Ovary (tissue), 7 donors: ENCODE measurements at regions not wholly inside any gene's neighbourhood (a gene's known extent, or its start where the extent isn't known, plus 50 kb on each side); places are given as distances from the start of the nearest gene placed in this dataset.

Experiments
- DNase-seq, 5 donors: peaks; one replicate each; pipeline ENCODE4 v3.0.0-alpha.2; 2019 to 2020
- H3K27ac ChIP-seq, 2 donors: fragments of 200-600 bp; one replicate each; pipeline versions ENCODE4 v1.5.1 to v1.8.0; 2019 to 2022
- H3K27me3 ChIP-seq: fragments of 200-600 bp; one replicate; pipeline ENCODE4 v1.8.0; 2022
- H3K36me3 ChIP-seq: fragments of 200-600 bp; sonication (generic); one replicate; pipeline ENCODE4 v1.5.1; 2019
- H3K4me1 ChIP-seq: one replicate; pipeline ENCODE4 v1.8.1; 2013; ENCODE audit warnings: mild to moderate bottlenecking, moderate library complexity; ENCODE audit not compliant: insufficient read depth
- H3K4me3 ChIP-seq: fragments of 200-600 bp; sonication (generic); one replicate; pipeline ENCODE4 v1.5.1; 2017
- H3K9me3 ChIP-seq, 2 donors: fragments of 200-600 bp in 1 of 2; sonication (generic) in 1 of 2; one replicate each; pipeline versions ENCODE4 v1.5.1 to v1.8.1; 2013 to 2019; ENCODE audit warnings: mild to moderate bottlenecking in 1 of 2, moderate library complexity in 1 of 2
- EP300 ChIP-seq: sonication (generic); formaldehyde crosslinking; IDR thresholded peaks from one replicate; pipeline ENCODE4 v1.6.1; 2017; ENCODE audit warnings: antibody characterized with exemption
- POLR2A ChIP-seq: fragments of 450-650 bp; IDR thresholded peaks from one replicate; pipeline ENCODE4 v1.6.1; 2017; ENCODE audit warnings: antibody characterized with exemption, mild to moderate bottlenecking, moderate library complexity
- WGBS, 3 donors: extraction: QIAGEN DNeasy Blood & Tissue Kit in 1 of 3; methylation state at CpG; one replicate each; pipeline versions ENCODE4 v1.1.5 to v1.1.7; 2013 to 2017; 5-methylcytosine and 5-hydroxymethylcytosine counted together
- intact Hi-C, 4 donors: fragments of 100-400 bp; cut with DNase I; formaldehyde crosslinking; loops; one replicate each; pipeline versions ENCODE4 v1.11.0 to v1.15.1; 2022 to 2023
- TF ChIP-seq, protein P1 (sequence below), 3 donors: fragments of 450-650 bp in 2 of 3; fragments of 200-600 bp in 1 of 3; IDR thresholded peaks; one replicate each; pipeline versions ENCODE4 v1.5.1 to v1.8.0; 2016 to 2022; ENCODE audit warnings: antibody characterized with exemption in 3 of 3, mild to moderate bottlenecking in 1 of 3
- donor health status: DM: no; HTN: no; CAD: no; lungs with moderate emphysema.
- donor health status: DM: no; HTN: no; CAD: no.
- donor health status: Bipolar disorder and iron deficiency.
- donor health status: DM: no; HTN: no; CAD: no.
- donor health status: DM: yes; HTN: yes; CAD: no.

DNA sequence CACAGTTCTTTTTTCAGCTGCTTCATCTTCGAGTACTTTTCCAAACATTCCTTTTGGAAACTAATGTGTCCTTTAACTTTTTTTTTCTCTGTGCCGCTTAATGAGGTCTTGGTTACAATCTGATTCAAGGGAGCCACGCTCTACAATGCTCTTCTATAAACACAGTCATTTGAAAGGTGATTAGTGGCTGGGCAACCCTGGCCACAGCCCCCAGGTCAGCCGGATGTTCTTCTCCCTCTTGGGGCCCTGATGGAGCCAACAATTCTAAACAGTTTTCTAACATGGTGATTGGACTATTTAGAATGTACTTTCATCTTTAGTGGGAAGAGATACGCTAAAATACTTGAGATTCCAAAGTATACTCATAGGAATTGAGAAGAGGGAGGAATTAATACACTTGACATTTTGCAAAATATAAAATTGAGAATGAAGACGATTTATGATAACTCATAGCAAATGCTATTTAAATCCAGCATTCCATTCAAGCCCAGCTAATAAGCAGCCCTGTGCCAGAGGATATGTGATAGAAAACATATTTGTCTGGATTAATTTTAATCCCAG lies 83.7 kb upstream of the MBOAT2 start:
- intact Hi-C loops = no loop called here
- TF ChIP-seq POLR2A (no peak), EP300 (no peak)
- TF ChIP-seq, protein P1, sequence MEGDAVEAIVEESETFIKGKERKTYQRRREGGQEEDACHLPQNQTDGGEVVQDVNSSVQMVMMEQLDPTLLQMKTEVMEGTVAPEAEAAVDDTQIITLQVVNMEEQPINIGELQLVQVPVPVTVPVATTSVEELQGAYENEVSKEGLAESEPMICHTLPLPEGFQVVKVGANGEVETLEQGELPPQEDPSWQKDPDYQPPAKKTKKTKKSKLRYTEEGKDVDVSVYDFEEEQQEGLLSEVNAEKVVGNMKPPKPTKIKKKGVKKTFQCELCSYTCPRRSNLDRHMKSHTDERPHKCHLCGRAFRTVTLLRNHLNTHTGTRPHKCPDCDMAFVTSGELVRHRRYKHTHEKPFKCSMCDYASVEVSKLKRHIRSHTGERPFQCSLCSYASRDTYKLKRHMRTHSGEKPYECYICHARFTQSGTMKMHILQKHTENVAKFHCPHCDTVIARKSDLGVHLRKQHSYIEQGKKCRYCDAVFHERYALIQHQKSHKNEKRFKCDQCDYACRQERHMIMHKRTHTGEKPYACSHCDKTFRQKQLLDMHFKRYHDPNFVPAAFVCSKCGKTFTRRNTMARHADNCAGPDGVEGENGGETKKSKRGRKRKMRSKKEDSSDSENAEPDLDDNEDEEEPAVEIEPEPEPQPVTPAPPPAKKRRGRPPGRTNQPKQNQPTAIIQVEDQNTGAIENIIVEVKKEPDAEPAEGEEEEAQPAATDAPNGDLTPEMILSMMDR (IDR thresholded peaks at IDR 0.05) = no peak
- no peaks in the 10 kb centered on the region for H3K4me1 ChIP-seq
- no peaks in the 10 kb centered on the region for H3K36me3 ChIP-seq
- no peak for DNase-seq
- H3K9me3 ChIP-seq = no peaks in the 10 kb centered on the region
- WGBS, 3 donors = 3 to 11% (median 5%) methylated on average over 6 of the region's 6 CpGs
- H3K4me3 ChIP-seq = no peak overlapping the region
- H3K27me3 ChIP-seq = no peaks in the 10 kb centered on the region
- no peak overlapping the region for H3K27ac ChIP-seq

- no peak overlapping the region for H3K27ac ChIP-seq
- H3K4me1 ChIP-seq = no peaks in the 10 kb centered on the region
- no peaks in the 10 kb centered on the region for H3K27me3 ChIP-seq
- TF ChIP-seq EP300 (no peak), POLR2A (no peak)
- TF ChIP-seq, protein P1 (IDR thresholded peaks at IDR 0.05) = no peak
- 75 to 82% (median 77%) methylated on average over 7 of the region's 7 CpGs for WGBS, 3 donors
- no peak for DNase-seq
- intact Hi-C loops = no loop called here
- H3K4me3 ChIP-seq = no peak overlapping the region
- no peaks in the 10 kb centered on the region for H3K36me3 ChIP-seq
- H3K9me3 ChIP-seq = no peaks in the 10 kb centered on the region
Observed at GRCh38 chr2:9086465-9086864, 83.0 kb upstream of the MBOAT2 start.

GRCh38 chr2:9085353-9085752 lies 81.9 kb upstream of the MBOAT2 start:
- Histone ChIP-seq H3K9me3 (no peaks in the 10 kb centered on the region), H3K4me3 (no peak overlapping the region), H3K27me3 (no peaks in the 10 kb centered on the region), H3K4me1 (no peaks in the 10 kb centered on the region), H3K36me3 (no peaks in the 10 kb centered on the region), H3K27ac (no peak overlapping the region)
- WGBS, 3 donors = 73 to 81% (median 75%) methylated on average over 2 of the region's 2 CpGs
- no peak for DNase-seq
- TF ChIP-seq EP300 (no peak), POLR2A (no peak)
- TF ChIP-seq, protein P1 (IDR thresholded peaks at IDR 0.05) = no peak
- intact Hi-C loops = no loop called here

DNA sequence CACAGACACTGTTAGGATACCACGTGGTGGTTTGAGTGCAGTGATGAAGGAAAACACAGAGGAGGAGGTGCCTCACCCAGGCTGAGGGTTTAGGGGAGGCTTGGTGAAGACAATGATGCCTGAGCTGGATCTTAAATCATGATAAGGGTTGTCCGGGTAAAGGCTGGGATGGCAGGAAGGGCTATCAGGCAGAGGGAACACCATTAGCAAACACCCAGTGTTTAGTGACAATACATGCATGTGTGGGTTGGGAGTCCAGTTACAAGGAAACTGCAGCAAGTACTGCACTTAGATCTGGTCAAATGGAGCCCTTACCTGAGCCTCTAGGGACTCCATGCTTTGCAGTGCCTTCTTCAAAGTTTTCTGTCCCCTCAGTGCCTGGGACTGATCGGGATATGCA lies 79.8 kb upstream of the MBOAT2 start:
- Histone ChIP-seq H3K4me1 (no peaks in the 10 kb centered on the region), H3K36me3 (no peaks in the 10 kb centered on the region), H3K27ac (no peak overlapping the region), H3K27me3 (no peaks in the 10 kb centered on the region), H3K4me3 (no peak overlapping the region), H3K9me3 (no peaks in the 10 kb centered on the region)
- TF ChIP-seq EP300 = no peak
- TF ChIP-seq, protein P1 (IDR thresholded peaks at IDR 0.05) = no peak
- no peak for TF ChIP-seq POLR2A
- intact Hi-C loops = no loop called here
- WGBS, 3 donors = 59 to 60% (median 59%) methylated on average over 3 of the region's 3 CpGs
- no peak for DNase-seq
